OCI-LY3 (cell line): ENCODE measurements at regions not wholly inside any gene's neighbourhood (a gene's known extent, or its start where the extent isn't known, plus 50 kb on each side); places are given as distances from the start of the nearest gene placed in this dataset.
"Not testable (repeated sequence)": the region's sequence is repeated elsewhere in the genome, so short reads cannot be mapped to it uniquely, and the experiment has no call there.

Experiments
- H2AFZ ChIP-seq: fragments of 200-600, 300-600 bp; shearing (Covaris generic); 2 replicates; pipeline ENCODE4 v1.6.0; 2014; ENCODE audit warnings: antibody characterized with exemption, low read depth, low read length
- H3K27ac ChIP-seq: fragments of 200-600, 300-600 bp; sonication (generic); 2 replicates; pipeline ENCODE4 v1.5.1; 2014; ENCODE audit warnings: mild to moderate bottlenecking, low read length, moderate library complexity, mixed read lengths
- H3K27me3 ChIP-seq: fragments of 200-600, 300-600 bp; sonication (generic); 2 replicates; pipeline ENCODE4 v1.6.1; 2014; ENCODE audit warnings: low read depth, low read length, mixed read lengths
- H3K36me3 ChIP-seq: fragments of 200-600, 300-600 bp; sonication (generic); replicated peaks from 2 replicates; pipeline ENCODE3; 2014; ENCODE audit warnings: low read depth, low read length, mixed read lengths
- H3K4me1 ChIP-seq: fragments of 300-600, 200-600 bp; sonication (generic); 2 replicates; pipeline ENCODE4 v1.6.1; 2014; ENCODE audit warnings: low read length, mixed read lengths
- H3K4me2 ChIP-seq: fragments of 200-600, 300-600 bp; sonication (generic); 2 replicates; pipeline ENCODE4 v1.6.1; 2014; ENCODE audit warnings: low read length, mixed read lengths
- H3K4me3 ChIP-seq: fragments of 300-600, 200-600 bp; sonication (generic); 2 replicates; pipeline ENCODE4 v1.5.1; 2014; ENCODE audit warnings: antibody characterized with exemption, mild to moderate bottlenecking, low read length, moderate library complexity
- H3K79me2 ChIP-seq: fragments of 300-600, 200-600 bp; shearing (Covaris generic); 2 replicates; pipeline ENCODE4 v1.6.1; 2014; ENCODE audit warnings: mild to moderate bottlenecking, low read length, mixed read lengths
- H3K9ac ChIP-seq: fragments of 300-600, 200-600 bp; shearing (Covaris generic); 2 replicates; pipeline ENCODE4 v1.6.0; 2014; ENCODE audit warnings: mild to moderate bottlenecking, low read length, moderate library complexity
- H3K9me3 ChIP-seq: fragments of 200-600, 300-600 bp; shearing (Covaris generic); 2 replicates; pipeline ENCODE4 v1.6.1; 2014; ENCODE audit warnings: low read length, mixed read lengths; ENCODE audit not compliant: insufficient read depth
- H4K20me1 ChIP-seq: fragments of 200-600, 300-600 bp; sonication (generic); 2 replicates; pipeline ENCODE4 v1.6.1; 2016; ENCODE audit warnings: low read length, mixed read lengths; ENCODE audit not compliant: insufficient read depth
- EZH2phosphoT487 ChIP-seq: fragments of 200-600 bp; shearing (Covaris generic); IDR thresholded peaks from 2 replicates; pipeline ENCODE4 v1.6.1; 2018; ENCODE audit warnings: antibody characterized with exemption, mixed run types, low read depth
- TF ChIP-seq, protein P1 (sequence below): fragments of 200-600, 300-600 bp; sonication (generic); IDR thresholded peaks from 2 replicates; pipeline ENCODE4 v1.5.1; 2014; ENCODE audit warnings: antibody characterized with exemption, low read length, low read depth

DNA sequence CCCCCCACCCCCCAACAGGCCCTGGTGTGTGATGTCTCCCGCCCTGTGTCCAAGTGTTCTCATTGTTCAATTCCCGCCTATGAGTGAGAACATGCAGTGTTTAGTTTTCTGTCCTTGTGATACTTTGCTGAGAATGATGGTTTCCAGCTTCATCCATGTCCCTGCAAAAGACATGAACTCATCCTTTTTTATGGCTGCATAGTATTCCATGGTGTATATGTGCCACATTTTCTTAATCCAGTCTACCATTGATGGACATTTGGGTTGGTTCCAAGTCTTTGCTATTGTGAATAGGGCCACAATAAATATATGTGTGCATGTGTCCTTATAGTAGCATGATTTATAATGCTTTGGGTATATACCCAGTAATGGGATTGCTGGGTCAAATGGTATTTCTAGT is 54.0 kb downstream of the ZCCHC13 start:
- H3K27ac ChIP-seq, H3K4me3 ChIP-seq, H3K9ac ChIP-seq, H2AFZ ChIP-seq, H3K4me2 ChIP-seq, H3K27me3 ChIP-seq, H3K9me3 ChIP-seq, H4K20me1 ChIP-seq, H3K79me2 ChIP-seq, H3K36me3 ChIP-seq, H3K4me1 ChIP-seq: not testable (repeated sequence)

DNA sequence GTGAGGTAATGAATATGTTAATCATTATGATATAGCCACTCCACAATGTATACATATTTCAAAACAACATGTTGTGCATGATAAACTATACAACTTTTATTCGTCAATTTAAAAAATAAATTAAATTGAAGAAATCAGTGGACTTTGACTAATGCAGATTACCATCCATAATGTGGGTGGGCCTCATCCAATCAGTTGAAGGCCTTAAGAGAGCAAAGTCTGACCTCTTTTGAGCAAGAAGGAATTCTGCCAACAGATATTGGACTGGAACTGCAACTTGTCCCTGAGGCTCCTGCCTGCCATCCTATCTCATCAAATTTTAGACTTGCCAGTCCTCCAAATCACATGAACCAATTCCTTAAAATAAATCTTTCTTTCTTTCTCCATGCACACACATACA is 57.4 kb upstream of the SLC16A2 start:
- H3K36me3 ChIP-seq = no peaks in the 10 kb centered on the region
- peaks cover 18% of the 10 kb centered on the region for H3K4me1 ChIP-seq
- H3K9me3 ChIP-seq = no peaks in the 10 kb centered on the region
- no peak overlapping the region for H3K4me2 ChIP-seq
- no peak overlapping the region for H3K27ac ChIP-seq
- H3K9ac ChIP-seq = no peak overlapping the region
- H3K4me3 ChIP-seq = no peak overlapping the region
- H3K79me2 ChIP-seq = no peaks in the 10 kb centered on the region
- TF ChIP-seq EZH2phosphoT487 = no peak
- TF ChIP-seq, protein P1, sequence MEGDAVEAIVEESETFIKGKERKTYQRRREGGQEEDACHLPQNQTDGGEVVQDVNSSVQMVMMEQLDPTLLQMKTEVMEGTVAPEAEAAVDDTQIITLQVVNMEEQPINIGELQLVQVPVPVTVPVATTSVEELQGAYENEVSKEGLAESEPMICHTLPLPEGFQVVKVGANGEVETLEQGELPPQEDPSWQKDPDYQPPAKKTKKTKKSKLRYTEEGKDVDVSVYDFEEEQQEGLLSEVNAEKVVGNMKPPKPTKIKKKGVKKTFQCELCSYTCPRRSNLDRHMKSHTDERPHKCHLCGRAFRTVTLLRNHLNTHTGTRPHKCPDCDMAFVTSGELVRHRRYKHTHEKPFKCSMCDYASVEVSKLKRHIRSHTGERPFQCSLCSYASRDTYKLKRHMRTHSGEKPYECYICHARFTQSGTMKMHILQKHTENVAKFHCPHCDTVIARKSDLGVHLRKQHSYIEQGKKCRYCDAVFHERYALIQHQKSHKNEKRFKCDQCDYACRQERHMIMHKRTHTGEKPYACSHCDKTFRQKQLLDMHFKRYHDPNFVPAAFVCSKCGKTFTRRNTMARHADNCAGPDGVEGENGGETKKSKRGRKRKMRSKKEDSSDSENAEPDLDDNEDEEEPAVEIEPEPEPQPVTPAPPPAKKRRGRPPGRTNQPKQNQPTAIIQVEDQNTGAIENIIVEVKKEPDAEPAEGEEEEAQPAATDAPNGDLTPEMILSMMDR = no peak
- no peaks in the 10 kb centered on the region for H4K20me1 ChIP-seq
- H2AFZ ChIP-seq = no peak overlapping the region
- H3K27me3 ChIP-seq = no peaks in the 10 kb centered on the region

DNA sequence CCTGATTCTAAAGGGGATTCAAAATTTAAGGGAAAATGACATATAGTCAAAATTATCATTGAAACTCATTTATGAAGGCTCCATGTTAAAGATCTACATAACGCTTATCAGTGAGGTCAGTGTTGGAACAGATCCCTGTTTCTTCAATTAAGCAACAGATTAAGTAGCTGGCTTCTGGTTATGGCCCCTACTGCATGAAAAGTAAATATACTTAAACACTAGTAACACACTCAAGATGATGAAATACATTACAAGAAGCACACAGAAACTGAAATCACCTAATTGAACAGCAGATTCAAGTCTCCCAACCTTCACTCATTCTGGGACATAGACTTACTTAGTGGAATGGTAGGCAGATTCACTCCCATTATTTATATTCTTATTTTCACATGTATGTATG is 51.6 kb upstream of the SLC16A2 start:
- H3K4me2 ChIP-seq = no peak overlapping the region
- no peak overlapping the region for H3K27ac ChIP-seq
- H2AFZ ChIP-seq = no peak overlapping the region
- H3K9me3 ChIP-seq = no peaks in the 10 kb centered on the region
- no peaks in the 10 kb centered on the region for H3K79me2 ChIP-seq
- no peaks in the 10 kb centered on the region for H3K27me3 ChIP-seq
- H3K4me3 ChIP-seq = no peak overlapping the region
- TF ChIP-seq EZH2phosphoT487 = no peak
- TF ChIP-seq, protein P1 = no peak
- no peaks in the 10 kb centered on the region for H4K20me1 ChIP-seq
- H3K9ac ChIP-seq = no peak overlapping the region
- H3K4me1 ChIP-seq = peaks cover 30% of the 10 kb centered on the region
- H3K36me3 ChIP-seq = no peaks in the 10 kb centered on the region

DNA sequence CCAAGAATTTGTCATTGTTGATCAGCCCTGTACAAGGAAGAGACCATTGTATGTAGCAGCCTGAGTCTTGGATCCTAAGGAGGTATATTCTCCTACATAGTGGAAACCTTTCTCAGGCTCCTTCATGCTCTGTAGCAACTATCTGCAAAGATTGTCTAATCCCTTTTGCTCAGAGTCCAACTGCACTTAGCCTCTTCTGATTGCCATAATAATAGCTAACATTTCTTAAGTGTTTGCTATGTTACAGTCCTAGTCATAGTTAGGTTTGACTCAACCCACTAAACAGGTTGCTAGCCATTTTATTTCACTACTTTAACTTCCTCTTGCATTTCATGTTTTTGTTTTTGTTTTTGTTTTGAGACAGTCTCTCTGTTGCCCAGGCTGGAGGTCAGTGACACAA is 50.8 kb upstream of the SLC16A2 start:
- H3K79me2 ChIP-seq = no peaks in the 10 kb centered on the region
- no peak overlapping the region for H3K9ac ChIP-seq
- H3K27me3 ChIP-seq = no peaks in the 10 kb centered on the region
- TF ChIP-seq, protein P1 = no peak
- TF ChIP-seq EZH2phosphoT487 = no peak
- no peaks in the 10 kb centered on the region for H3K36me3 ChIP-seq
- no peak overlapping the region for H3K4me3 ChIP-seq
- H4K20me1 ChIP-seq = no peaks in the 10 kb centered on the region
- peaks cover 30% of the 10 kb centered on the region for H3K4me1 ChIP-seq
- no peaks in the 10 kb centered on the region for H3K9me3 ChIP-seq
- no peak overlapping the region for H2AFZ ChIP-seq
- peak overlapping the region; percentile 16 for H3K4me2 ChIP-seq
- H3K27ac ChIP-seq = no peak overlapping the region
